Fibroblast of lung (primary cell): ENCODE measurements at regions not wholly inside any gene's neighbourhood (a gene's known extent, or its start where the extent isn't known, plus 50 kb on each side); places are given as distances from the start of the nearest gene placed in this dataset.

Experiments used
- EZH2 ChIP-seq: IDR thresholded peaks from 2 replicates; pipeline ENCODE4 v1.5.1; 2012; ENCODE audit warnings: low read length, control low read depth, mild to moderate bottlenecking; ENCODE audit errors: missing control alignments
- TF ChIP-seq, protein P1 (sequence below), 2 donors: IDR thresholded peaks in 1 of 2; conservative IDR thresholded peaks in 1 of 2; 1 replicate in 1 of 2; 2 replicates in 1 of 2; pipeline ENCODE4 v1.5.1; 2011 to 2012; ENCODE audit warnings: low read length in 2 of 2, control low read depth in 1 of 2, inconsistent platforms in 1 of 2, low read depth in 1 of 2, mild to moderate bottlenecking in 1 of 2

DNA sequence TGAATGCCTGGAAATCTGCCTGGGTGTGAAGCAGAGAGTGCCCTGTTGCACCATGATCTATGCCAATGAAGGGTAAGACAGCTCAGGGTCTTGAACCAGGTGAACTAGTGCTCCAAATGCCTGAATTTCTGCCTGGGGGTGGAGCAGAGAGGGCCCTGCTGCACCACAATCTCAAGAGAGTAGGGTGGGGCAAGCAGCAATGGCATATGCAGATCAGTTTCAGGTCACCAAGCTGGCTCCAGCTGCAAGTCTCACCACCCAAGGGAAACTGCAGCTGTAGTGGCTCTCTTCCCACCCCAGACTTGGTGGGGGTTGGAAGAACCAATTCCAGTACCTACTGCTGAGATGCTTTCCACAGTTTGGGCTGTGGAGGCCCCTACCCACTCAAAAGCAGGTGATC, 147.0 kb downstream of the SPANXN1 start:
- TF ChIP-seq EZH2 = no peak
- TF ChIP-seq, protein P1, sequence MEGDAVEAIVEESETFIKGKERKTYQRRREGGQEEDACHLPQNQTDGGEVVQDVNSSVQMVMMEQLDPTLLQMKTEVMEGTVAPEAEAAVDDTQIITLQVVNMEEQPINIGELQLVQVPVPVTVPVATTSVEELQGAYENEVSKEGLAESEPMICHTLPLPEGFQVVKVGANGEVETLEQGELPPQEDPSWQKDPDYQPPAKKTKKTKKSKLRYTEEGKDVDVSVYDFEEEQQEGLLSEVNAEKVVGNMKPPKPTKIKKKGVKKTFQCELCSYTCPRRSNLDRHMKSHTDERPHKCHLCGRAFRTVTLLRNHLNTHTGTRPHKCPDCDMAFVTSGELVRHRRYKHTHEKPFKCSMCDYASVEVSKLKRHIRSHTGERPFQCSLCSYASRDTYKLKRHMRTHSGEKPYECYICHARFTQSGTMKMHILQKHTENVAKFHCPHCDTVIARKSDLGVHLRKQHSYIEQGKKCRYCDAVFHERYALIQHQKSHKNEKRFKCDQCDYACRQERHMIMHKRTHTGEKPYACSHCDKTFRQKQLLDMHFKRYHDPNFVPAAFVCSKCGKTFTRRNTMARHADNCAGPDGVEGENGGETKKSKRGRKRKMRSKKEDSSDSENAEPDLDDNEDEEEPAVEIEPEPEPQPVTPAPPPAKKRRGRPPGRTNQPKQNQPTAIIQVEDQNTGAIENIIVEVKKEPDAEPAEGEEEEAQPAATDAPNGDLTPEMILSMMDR (conservative IDR thresholded peaks at IDR 0.05 in 1 of 2, IDR thresholded peaks at IDR 0.05 in 1 of 2; ENCODE audit: low read depth in 1 of 2, low read length in 2 of 2) = no peak
